ENCODE measurements at regions not wholly inside any gene's neighbourhood (a gene's known extent, or its start where the extent isn't known, plus 50 kb on each side); places are given as distances from the start of the nearest gene placed in this dataset.
"Not testable (repeated sequence)": the region's sequence is repeated elsewhere in the genome, so short reads cannot be mapped to it uniquely, and the experiment has no call there.

DNA sequence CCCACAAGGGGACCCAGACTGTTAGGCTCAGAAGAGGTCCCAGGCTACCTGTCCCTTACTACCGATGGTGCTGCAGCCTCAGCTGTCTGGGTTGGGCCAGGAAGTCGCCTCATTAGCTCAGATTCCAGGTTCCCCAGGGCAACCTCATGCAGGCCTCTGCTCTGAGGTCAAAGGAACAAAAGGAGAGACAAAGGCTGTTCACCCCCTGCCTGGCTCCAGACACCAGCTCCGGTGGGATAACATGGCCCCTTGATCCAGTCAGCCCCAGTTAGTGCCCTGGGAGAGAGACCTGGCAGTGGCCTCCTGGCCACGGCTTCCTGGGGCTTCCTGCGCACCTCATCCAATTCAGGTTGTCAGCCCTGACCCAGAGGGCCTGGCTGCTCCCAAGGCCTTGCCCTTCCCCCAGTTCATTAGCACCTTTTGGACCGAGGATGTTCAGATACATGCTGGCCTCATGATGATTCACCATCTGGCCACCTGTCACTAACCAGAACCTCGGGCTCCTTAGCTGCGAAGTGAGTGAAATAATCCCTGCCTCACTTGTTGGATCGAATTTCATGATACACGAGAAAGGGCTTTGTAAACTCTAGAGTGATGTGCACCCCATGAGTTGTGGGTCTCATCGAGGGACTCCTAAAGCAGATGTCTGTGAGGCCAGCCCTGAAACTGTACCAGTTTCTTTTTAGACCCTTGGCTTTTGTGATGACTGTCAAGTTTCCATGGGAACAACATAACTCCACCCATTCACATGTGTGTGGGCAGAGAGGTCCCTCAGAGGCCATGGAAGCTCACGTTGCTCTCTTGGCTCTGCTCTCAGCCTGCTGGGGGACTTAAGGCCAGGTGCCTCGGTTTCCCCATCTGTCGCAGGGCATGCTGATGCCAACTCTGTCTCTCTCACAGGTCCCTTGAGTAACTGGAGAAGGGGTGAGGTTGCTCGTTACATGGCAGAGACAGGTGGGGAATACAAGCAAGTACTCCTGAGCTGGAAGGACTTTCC lies 79.5 kb upstream of the PCBD1 start:
- DNase-seq, result no peak

DNA sequence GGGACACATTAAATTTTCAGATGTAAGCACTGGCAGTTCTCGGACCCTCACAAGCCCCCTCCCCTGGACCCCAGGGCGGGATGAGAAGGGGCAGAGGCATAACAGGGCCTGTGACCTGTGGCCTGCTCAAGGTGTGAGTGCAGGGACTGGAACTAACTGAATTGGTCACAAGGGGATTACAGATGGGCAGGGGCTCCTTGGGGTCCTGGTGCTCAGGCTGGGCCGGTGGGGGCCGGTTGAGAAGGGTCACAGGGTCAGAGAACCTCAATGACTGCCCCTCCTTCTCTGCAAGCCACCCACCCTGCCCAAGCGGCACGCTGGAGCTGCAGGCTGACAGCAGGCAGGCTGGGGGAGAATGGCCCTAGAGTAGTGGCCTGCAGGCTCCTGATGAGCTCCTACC lies 80.8 kb upstream of the PCBD1 start:
- DNase-seq, result no peak

DNA sequence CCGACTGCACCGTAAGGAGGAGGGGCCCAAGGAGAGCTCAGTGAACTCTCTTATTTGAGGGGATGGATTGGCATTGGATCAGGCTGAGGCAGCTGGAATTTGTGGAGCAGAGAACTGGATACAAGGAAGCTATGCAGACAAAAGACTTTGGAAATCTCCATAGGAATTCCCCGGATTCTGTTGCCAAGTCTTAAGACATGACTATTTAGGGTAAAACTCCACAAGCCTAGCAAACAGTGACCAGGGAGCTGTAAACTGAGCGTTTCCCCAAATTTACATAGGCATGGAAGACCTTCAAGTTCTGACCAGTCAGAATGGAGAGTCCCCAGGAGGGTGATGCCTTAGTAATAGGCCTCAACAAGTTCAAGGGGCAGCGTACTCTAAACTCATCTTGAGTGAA lies 82.5 kb upstream of the PCBD1 start:
- DNase-seq, result no peak

DNA sequence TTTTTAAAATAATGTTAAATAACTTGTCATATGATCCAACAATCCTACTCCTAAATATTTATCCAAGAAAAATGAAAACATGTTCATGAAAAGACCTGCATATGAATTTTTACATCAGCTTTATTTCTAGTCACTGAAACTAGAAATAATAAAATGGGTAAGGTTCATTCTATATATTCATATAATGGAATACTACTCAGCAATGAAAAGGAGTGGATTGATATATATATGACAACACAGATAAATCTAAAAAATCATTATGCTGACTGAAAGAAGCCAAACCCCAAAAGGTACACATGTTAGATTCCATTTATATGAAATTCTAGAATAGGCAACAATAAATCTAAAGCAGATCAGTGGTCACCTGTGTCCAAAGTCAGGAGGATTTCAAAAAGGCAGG lies 84.9 kb upstream of the PCBD1 start:
- DNase-seq, result no peak

DNA sequence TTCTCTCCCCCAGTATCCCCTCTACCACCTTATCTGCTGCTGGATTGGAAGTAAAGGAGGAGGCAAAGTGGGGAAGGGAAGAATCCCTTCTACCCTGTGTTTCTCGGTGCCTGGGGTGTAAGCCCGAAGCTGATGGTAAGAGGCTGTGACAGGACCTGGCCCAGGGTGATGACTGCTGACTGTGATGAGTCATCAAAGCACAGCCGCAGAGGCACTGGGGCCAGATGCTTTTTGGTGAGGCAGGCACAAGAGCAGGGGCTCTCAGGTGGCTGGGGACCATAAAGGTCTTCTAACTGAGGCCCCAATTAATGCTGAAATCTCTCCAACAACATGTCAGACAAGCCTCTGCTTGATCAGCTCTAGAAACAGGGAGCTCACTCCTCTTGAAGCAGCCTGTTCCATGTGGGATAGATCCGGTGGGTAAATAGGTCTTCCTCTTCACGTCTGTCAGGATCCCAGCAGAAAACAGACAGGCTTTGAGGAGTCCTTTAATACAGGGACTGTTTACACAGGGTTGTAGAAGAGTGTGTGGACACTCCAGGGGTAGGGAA lies 86.1 kb upstream of the PCBD1 start:
- DNase-seq, result no peak

DNA sequence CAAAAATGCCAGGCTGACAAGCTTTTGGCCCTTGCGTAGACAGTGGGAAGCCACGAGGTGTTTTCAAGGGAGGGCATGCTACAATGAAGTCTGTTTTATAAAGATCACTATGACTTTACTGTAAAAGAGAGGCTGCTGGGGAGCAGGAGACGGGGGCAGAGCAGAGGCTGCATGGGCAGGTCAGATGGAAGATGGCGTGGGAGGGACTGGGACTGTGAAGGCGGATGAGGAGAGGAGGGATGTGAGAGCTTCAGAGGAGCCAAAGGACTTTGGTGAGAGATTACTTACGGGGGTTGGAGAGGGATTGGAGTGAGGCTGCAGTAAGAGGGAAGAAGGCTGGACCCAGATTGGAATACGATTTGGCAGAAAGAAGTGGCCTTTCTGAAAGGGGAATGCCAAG lies 86.6 kb upstream of the PCBD1 start:
- DNase-seq, result no peak

DNA sequence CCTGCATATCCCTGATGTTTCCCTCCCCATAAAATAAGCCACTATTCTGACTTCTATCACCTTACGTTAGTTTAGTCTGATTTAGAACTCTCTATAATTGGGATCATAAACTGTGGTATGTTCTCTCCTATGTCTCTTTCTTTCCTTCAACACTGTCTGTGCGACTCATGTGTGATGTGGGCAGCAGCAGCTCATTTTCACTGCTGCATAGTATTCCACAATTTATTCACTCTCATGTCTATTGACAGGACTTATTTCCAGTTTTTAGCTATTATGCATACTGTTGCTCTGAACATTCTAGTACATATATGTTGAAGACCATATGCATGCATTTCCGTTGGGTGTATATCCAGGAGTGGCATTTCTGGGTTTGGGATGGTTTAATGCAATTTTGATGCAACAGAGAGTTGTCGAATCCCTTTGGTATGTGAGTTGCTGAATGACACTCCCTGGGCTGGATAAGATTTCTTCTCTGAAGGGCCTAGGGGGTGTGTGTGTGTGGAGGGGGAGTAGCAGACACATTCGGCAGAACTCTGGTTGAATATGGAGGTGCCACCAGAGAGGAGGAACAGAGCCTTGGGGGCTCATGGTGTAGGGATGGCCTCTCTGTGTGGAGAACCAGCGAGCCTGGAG lies 87.8 kb upstream of the PCBD1 start:
- DNase-seq, result no peak

DNA sequence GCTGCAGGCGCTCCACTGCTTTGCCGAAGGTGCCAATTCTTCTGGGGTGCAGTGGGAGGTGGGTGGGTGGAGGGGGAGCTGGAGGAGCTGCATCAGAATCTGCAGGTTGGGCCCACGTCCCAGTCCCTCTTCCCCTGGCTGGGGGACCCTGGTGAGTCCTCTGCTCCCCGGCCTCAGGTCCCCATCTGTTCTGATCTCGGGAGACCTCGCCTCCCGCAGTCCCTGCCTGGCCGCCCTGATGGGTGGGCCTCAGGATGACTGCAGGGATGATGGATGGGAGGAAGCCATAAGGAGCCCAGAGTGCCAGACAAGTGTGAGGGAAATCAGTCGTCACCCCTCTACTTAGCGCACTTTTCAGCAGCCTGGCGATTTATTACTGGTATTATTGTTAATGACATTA lies 89.3 kb upstream of the PCBD1 start:
- no peak for DNase-seq

DNA sequence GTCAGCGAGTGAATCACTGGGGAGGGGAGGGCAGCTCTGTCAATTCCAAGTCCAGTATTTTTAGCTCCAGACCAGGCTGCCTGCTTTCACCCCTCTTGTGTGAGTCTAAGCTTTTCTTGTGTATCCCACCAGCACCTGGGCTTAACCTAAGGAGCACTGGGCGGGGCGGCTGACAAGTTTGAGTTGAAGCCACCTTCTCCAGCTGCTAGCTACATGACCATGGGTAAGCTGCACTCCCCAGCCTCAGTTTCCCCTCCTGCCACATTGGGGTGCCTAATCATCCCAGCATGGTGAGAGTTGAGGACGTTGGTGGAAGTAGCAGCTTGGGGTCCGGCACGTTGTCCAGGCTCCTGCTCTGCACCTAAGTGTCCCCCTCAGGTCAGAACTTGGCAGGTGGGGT lies 89.8 kb upstream of the PCBD1 start:
- no peak for DNase-seq

DNA sequence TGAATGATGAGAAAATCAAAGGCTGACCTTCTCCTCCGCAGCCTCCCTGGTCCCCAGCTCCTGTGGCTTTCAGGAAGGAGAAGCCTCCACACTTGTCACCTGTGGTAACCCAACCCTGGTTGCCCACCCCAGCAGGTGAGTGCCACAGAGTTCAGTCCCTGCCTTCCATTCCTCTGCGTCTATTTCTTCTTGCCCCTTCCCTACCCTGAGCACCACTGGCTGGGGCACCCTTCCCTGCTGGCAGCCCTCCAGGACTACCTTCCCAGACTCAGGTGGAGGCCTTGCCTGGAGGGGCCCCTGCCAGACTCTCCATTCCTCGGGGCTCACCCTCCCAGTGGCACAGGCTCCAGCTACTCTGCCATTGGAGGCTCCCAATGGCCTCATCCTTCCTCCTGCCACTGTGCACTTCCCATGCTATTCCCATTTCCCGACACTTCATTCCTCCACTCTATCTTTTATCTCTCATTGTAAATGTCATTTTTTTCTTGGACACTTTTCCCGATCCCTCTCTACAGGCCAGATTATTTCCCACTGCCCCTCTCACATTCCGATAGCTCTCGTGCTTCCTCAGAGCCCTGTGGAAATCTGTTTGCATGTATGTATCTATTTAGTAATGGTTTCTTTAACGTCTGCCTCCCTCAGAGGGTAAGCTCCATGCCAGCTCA lies 90.6 kb upstream of the PCBD1 start:
- DNase-seq, result no peak

DNA sequence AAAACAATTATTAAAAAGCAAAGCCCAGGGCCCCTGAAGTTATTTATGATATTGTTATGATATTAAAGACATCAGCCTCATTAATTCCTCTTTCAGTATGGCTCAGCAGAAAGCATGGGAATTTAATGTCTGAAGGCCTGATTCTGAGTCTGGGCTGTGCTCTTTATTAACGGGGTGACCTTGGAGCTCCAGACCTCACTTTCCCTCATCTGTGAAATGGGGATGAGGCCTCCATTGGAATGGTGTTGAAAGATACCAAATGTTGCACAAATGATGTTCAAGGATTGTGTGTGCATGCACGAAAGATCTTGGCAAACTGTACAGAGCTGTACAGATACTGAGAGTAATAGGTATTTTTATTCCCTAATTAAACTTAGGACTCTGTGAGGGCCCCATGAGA lies 92.3 kb upstream of the PCBD1 start:
- no peak for DNase-seq

DNA sequence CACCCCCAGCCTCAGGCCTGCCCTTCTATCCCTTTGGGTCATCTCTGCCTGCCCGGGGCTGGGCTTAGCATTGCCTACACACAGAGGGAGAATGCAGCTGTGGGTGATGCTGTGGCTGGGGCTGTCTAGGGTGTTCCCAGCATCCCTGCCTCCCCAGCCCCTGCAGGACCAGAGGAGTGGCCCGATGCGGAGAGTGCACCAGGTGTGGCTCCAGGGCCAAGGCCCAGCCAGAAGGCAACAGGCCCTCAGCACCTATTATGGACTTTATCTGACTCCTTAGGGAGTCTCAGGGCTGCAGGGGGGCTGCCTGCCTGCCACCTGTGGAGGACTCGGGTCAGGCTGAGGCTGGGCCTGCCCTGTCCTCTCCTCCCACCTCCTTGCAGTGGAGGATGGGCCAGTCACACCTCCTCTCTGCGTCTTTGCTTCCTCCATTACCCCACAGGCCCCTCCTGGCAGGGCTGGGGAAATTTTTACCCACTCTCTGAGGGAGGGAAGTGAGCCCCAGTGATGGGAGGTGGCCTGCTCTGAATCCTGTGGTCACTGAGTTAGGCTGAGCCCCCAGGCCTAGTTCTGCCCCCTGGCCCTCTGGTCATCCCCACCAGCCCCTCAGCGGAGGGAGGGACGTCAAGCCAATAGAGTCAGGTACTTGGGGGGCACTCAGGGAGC lies 92.9 kb upstream of the PCBD1 start:
- no peak for DNase-seq

DNA sequence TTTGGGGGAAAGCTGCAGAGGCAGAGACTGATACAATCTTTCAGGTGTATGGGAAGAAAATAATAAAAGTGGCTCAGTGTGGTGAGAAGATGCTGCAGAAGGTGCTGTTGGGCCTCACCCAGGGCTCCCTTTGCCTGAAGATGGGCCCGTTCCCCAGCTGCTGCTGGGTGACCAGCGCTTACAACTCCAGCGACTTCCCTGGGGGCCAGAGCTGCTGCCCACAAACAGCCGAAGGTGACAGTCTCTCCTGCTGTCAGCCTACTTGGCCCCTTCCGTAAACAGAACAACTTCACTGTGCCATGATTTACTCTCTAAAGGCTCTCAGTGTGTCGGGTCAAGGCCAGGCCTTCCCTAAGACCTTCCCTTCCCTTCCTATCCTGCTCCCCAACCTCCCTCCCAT lies 93.6 kb upstream of the PCBD1 start:
- DNase-seq, result no peak

DNA sequence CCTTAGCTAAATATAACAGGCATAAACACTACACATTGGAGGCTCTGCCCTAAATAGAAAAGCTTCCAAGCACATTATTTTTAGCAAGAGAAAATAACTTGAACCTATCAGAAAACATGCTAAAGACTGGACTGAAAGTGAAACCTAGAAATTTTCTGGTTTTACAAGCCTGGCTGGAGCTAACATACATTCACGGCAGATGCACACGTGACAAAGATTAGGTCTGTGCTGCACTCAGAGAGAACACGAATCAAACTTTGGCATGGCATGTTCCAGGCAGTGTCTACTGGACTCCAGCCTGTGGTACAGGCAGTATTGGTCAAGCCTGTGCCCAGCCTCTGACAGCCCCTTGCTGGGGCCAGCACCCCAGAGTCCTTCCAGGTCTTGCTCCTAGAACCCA lies 94.1 kb upstream of the PCBD1 start:
- DNase-seq, result no peak

DNA sequence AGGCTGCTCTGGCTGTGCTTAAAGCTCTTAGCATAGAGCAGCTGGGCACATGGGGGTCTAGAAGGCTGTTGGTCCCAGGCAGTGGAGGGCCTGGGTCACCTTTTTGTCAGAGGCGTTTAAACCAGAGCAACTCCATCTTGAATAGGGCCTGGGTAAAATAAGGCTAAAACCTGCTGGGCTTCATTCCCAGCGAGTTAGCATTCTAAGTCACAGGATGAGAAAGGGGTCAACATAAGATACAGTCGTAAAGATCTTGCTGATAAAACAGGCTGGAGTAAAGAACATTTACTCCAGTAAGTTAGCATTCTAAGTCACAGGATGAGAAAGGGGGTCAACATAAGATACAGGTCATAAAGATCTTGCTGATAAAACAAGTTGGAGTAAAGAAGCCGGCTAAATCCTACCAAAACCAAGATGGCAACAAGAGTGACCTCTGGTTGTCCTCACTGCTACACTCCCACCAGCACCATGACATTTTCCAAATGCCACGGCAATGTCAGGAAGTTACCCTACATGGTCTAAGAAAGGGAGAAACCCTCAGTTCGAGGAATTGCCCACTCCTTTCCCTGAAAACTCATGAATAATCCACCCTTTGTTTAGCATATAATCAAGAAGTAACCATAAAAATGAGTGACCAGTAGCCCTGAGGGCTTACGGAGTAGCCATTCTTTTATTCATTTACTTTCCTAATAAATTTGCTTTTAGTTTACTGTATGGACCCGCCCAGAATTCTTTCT lies 96.8 kb upstream of the PCBD1 start:
- DNase-seq, result no peak

DNA sequence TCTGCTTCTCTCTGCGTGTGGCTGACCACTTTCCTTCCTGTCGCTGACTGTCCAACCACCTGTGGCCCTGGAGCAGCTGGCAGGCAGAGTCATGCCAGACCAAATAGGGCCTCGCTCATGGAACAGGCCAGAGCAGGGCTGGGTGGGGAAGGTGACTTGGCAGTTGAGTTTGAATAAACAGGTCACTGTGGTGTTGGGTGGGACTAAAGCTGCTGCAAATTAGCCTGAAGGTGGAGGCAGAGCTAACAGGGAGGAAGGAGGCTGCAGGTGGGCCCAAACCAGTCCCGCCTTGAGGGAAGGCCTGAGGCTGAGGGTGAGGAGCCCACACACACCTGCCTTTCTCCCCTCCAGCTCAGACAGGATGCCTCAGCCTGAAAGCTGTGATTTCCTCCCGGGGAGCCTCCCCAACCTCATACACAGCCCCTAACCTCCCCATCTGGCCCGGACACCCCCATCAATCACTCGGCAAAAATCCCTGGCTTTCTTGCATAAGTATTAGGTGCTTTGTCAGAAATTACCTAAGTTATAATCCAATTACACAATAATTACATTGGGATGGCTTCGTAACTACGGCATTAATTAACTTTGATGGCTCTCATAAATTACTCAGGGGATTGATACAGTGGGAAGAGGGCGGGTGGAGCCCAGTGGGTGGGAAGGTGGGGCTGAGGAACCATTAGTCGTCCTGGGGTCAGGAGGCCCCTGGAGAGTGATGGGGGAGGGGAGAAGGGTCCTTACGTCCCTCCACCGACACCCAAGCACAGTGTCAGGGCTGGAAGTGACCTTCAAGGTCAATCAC lies 97.7 kb upstream of the PCBD1 start:
- DNase-seq, result peak; percentile 44

DNA sequence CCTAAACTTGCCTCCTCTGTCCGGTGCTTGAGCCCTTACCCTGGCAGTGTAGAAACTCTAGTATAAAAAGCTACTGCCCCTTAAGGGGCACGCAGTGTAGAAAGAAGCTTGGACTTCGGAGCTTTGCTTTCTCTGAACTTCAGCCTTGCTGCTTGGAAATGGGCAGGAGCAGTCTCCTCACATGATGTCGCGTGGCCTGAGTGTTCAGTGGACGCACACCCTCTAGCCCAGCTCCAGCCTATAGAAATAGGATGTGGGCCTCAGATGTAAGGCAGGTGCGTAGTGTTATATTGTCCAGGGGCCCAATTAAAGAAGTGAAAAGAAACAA lies 98.2 kb upstream of the PCBD1 start:
- DNase-seq, result no peak

DNA sequence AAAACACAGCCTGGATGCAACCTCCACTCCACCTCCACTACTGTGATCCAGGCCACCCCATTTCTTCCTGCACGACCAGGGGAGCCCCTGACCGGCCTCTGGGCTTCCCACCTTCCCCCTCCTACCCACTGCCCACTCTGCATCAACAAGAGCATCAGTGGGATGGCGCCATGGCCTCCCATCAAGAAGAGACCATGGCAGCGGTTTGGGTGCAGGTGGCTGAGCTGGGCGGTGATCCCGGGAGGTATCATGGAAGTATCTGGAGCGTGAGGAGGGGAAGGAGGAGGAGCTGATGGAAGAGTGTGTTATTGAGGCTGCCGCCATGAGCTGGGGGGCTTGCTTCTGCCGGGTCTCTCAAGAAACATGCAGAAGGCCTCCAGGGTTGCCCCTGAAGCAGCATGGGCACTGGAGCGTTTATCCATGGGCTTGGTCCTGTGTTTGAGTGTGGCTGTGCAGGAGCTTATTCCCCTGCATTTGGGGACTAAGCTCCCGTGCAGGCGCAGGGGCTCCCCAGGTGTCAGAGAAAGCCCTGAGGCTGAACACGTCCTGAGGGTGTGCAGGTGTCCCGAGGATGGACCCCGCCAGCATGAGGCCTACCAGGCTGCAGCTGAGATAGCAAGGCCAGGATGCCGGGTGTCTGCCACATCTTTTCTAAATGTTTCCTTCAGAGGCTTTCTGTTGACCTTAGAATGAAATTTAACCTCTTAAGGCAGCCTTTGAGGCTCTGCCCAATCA lies 99.2 kb upstream of the PCBD1 start:
- no peak for DNase-seq

DNA sequence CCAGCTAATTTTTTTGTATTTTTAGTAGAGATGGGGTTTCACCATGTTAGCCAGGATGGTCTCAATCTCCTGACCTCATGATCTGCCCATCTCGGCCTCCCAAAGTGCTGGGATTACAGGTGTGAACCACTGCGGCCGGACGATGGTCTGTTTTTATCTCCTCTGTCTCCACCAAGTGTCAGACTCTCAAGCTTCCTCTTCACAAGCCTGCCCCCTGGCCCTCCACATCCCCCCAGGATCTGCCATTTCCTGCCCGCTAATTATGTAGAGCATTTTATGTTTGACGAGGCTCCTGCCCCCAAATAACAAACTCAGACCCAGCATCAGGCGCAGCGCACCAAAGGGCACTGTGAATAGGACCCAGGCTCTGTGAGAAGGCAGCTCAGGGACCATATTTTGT lies 101.8 kb upstream of the PCBD1 start:
- DNase-seq, result not testable (repeated sequence)

DNA sequence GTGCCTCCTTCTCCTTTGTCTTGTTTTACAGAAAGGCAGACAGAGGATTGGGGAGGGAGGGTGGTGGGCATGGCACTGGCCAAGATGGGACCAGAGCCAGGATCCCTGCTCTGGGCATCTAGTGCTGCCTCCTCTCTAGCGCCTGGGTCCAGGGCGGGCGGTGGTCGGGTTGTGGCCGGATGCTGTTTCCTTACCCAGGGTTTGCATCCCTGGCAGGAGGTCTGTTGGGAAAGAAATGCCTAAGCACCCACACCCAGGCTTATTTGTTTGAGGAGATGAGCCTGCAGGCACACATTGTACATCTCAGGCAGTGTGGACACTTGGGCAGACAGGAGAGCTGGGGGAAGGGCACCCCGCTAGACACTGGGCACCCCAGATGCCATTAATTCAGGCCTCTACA lies 102.3 kb upstream of the PCBD1 start:
- DNase-seq, result no peak
